MM.1S (cell line): ENCODE measurements at regions not wholly inside any gene's neighbourhood (a gene's known extent, or its start where the extent isn't known, plus 50 kb on each side); places are given as distances from the start of the nearest gene placed in this dataset.

Experiments used
- CTCF ChIP-seq: fragments of 300-600 bp; sonication (generic); IDR thresholded peaks from 2 replicates; pipeline ENCODE4 v1.5.1; 2016; ENCODE audit warnings: antibody characterized with exemption, low read length, mixed read lengths
- EZH2 ChIP-seq: fragments of 300-600 bp; sonication (generic); optimal IDR thresholded peaks from 2 replicates; pipeline ENCODE3; 2017; ENCODE audit warnings: low read depth, mild to moderate bottlenecking, antibody characterized with exemption, low read length, mixed read lengths

- TF ChIP-seq CTCF (no peak), EZH2 (no peak)
These were observed 49.9 kb upstream of the TTLL7 start for GRCh38 chr1:84048820-84049219.
